Coronary artery (tissue), 2 donors: ENCODE measurements at regions not wholly inside any gene's neighbourhood (a gene's known extent, or its start where the extent isn't known, plus 50 kb on each side); places are given as distances from the start of the nearest gene placed in this dataset.

Source experiments
- DNase-seq: peaks from one replicate; pipeline ENCODE4 v3.0.0-alpha.2; 2017; ENCODE audit warnings: low spot score
- H3K27ac ChIP-seq, 2 donors: fragments of 200-600 bp; sonication (generic); one replicate each; pipeline ENCODE4 v1.5.1; 2016 to 2019
- H3K4me3 ChIP-seq: fragments of 200-600 bp; sonication (generic); 2 replicates; pipeline ENCODE4 v1.5.1; 2016; ENCODE audit warnings: mild to moderate bottlenecking, moderate library complexity
- CTCF ChIP-seq: fragments of 200-600 bp; sonication (generic); IDR thresholded peaks from one replicate; pipeline ENCODE4 v1.5.1; 2019; ENCODE audit warnings: antibody characterized with exemption

DNA sequence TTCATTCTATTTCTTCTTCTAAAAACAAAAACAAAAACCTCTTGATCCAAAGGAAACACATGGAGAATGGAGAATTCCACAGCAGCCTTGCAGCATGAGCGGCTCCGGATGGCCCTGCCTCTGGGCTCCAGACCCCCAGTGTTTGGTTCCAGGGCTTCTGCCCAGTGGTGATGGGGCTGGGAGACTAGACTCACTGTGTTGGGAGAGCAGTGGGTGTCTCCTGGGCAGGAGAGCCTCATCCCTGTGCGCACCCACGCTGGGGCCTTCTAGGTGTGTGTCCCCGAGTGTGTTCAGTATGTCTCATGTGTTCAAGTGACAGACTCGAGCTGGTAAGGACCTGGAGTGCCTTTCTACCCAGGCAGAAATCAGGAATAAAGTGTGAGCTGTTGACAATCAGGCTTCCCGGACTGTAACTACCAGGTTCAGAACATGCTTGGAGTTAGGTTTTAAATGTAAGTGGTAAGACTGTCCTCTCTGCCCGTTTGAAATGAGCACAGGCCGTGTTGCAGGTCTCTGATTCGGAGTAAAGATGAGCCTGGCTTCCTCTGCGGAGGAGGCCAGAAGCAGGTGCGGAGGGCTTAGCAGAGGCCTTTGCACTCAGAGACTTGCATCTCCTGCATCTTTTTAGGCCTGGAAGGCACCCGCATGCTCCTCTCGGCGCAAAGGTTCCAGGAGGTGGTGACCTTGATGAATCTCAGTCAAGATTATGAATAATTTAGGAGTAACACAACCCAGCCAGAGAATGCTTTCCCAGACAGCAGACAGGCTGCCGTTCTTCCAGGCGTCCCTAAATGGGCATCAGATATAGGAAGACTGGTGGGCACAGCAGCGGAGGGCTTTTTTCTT is 253.6 kb downstream of the CDH26 start:
- Histone ChIP-seq H3K4me3 (no peak overlapping the region), H3K27ac (no peak overlapping the region)
- TF ChIP-seq CTCF: no peak
- DNase-seq: no peak

DNA sequence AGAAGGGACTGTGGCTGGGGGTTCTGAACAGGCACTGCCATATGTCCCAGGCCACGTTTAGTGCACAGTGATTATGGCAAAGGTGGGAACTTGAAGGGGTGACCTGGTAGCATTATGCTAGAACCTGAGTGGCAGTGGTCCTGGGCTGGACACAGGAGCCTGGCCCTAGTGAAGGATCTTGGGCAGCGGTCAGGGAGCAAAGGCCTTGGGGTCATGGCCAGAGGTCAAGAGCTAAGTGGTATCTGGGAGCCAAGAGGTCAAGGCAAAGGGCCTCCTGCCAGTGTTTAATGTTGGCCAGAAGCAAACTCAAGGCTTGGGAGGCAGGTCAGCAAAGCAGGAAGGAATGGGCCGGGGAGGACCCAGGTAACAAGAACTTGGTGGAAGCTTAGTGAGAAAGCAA is 254.5 kb downstream of the CDH26 start:
- DNase-seq: no peak
- TF ChIP-seq CTCF: no peak
- Histone ChIP-seq H3K27ac (no peak overlapping the region), H3K4me3 (no peak overlapping the region)

DNA sequence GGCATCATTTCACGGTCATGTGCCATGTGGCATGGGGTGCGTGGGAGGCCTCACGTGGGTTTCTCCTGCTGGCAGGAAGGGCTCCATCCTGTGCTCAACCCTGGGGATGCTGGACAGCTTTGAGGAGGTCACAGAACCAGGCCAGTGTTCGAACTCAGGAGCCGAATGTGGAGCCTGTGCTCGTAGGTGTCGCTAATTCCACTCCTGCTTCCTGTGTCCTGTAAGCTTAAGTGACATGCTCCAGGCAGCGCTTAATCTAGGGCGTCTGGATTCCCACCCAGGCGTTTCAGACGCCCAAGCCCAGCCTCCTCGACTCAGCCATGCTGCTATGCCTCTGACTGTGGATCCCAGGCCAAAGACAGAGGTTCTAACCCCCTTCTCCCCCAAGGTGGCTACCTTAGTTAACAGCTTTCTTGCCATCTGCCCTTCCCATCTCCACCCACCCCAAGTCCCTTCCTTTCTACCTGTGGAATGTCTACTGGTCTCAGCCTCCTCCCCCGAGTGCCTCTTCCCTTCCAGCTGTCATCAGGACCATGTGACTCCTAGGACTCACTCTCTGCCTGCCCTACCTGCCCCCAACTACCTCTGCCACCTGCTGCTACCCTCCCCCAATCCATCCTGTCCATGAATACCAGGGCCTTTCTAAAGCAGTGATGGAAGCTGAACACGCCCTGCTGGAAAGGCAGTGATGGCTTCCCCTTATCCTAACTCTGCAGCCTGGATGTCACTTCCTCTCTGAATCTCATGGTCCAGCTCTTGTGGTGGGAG is 255.1 kb downstream of the CDH26 start:
- no peak for TF ChIP-seq CTCF
- no peak overlapping the region for H3K27ac ChIP-seq
- no peak overlapping the region for H3K4me3 ChIP-seq
- no peak for DNase-seq

DNA sequence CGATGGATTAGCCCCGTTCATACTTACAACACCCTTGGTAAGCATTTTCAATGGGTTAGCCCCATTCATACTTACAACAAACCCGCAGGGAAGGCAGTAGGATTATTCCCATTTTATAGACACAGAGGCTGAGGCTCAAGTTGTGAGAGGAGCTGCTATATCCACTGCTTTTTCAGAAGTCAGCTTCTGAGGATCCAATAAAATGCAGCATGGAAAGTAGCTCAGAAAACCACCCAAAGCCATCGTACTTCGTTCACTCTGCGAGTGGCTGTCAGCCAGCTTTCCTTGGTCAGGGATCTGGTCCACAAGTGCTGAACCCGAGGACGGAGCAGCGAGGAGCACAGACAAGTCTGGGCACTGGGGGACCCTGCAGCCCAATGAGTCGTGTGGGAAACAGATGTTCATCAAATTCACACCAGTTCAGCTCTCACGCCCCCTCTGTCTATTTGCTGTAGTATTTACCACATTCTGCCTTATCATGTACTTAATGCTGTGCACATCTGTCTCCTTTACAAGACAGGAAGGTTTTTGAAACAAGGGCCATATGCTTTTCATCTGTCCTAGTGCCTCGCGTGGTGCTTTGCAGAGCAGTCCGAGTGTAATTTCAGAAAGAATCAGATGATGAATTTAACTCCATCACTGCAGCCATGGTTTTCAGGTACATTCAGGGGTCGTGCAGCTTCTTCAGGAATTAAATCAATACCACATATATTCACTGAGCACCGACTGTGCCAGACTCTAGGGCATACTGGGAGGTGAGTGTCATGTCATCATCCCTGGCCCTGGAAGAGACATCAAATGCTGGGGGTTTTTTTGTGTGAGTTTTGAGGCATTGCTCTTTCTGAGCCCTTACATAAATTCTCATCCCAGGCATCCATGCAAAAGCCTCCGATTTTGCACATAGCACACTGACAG is 256.9 kb downstream of the CDH26 start:
- DNase-seq: no peak
- no peak for TF ChIP-seq CTCF

GRCh38 chr20:60215816-60216730 is 257.9 kb downstream of the CDH26 start:
- no peak for DNase-seq
- TF ChIP-seq CTCF: no peak
- Histone ChIP-seq H3K27ac (no peak overlapping the region), H3K4me3 (no peak overlapping the region)

More for the DNA sequence above, 256.9 kb downstream of the CDH26 start:
- H3K4me3 ChIP-seq: no peak overlapping the region
- H3K27ac ChIP-seq: no peak overlapping the region

DNA sequence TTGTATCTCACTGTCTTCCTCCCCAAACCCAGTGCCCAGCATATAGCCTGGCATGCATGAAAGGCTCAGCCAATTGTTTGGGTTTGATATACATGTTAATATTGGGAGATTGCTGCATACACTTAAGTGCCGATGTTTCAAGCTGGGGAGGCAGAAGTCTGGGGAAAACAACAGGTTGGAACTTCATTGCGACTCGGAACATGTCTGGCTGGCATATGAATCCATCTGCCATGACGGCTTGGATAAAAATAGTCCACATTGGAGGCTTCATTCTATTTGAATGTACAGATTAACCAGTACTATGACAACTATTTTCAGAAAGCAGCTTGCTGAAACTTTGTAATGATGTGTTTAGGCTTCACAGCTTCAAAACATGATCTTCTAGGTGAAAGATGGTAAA is 261.0 kb downstream of the CDH26 start:
- TF ChIP-seq CTCF: no peak
- no peak for DNase-seq
- no peak overlapping the region for H3K27ac ChIP-seq
- H3K4me3 ChIP-seq: no peak overlapping the region
